ENCODE measurements at regions not wholly inside any gene's neighbourhood (a gene's known extent, or its start where the extent isn't known, plus 50 kb on each side); places are given as distances from the start of the nearest gene placed in this dataset.

DNA sequence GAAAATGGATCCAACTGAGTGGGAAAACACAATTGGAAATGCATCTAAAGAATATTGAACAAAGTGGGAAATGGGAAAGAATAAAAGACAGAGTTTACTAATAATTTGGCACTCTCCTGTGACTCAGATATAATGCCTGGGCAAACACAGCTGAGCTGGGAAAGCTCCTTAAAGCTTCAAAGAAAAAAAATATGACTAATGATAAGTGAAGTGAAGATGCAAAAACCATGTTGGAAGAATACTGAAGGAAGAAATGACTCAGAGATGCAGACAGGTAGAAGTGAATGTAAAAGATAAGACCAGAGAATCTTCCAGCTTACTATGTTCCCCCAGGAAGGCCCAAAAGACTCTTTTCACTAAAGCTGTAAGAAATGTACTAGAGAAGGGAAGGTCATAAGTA, 62.4 kb upstream of the FOXG1 start:
- no peak for DNase-seq (ENCODE audit: low spot score)

DNA sequence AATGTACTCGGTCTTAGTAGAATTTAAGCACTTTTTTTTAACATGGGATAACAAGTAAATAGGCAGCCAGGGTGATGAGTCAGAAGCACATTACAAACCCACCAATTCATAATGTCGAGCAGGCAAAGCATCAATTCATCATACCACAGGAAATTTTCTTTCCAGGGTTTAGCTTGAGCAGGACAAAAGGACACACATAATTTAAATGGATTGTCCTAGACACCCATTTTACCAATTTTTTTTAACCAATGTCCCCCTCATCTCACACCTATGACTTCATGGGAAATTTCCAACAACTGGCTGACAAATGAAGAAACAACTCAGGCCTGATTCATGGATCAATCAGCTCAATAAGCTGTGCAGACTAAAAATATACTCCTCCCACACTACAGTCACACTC, 58.8 kb upstream of the FOXG1 start:
- no peak for DNase-seq (ENCODE audit: low spot score)

DNA sequence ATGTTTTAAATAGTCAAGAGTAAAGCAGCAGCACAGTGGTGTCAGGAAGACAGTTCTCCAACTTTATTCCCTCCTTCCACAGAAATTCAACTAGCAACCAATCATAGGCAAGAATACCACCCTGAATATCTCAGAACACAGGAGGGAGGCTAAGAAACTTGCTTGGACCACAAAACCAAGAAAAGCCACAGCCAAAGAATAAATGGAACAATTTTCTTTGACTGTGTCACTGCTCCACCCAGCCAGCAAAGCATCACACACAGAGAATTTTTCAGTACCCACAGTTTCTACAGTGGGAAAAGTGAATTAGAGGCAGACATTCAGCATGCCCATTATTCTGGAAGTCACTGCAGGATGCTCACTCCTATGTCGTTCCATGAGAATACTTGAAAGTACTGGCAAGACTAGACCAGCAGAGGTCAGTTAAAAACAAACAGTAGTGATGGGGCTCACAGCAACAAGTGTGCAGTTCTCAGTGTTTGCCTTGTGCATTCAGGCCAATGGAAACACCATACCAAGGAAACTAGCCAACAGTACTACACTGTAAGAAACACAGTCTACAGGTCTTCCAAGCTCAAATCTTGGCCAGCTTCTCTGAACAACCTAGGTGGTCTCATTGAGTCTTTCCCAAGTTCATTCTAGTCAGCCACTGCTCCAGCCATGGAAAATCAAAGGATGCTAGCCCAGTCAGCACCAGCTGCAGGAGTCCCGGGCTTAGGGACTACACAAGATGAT, 56.8 kb upstream of the FOXG1 start:
- DNase-seq (ENCODE audit: low spot score): no peak

All from HuH-7.5 (cell line).